Thyroid gland (tissue), 4 donors: ENCODE measurements at regions not wholly inside any gene's neighbourhood (a gene's known extent, or its start where the extent isn't known, plus 50 kb on each side); places are given as distances from the start of the nearest gene placed in this dataset.

Experiments used
- POLR2A ChIP-seq, 2 donors: fragments of 450-650 bp; IDR thresholded peaks; one replicate each; pipeline ENCODE4 v1.6.1; 2017; ENCODE audit warnings: antibody characterized with exemption in 2 of 2, mild to moderate bottlenecking in 2 of 2, moderate library complexity in 1 of 2
- TF ChIP-seq, protein P1 (sequence below), 6 experiments: fragments of 200-600 bp in 3 of 6; fragments of 450-650 bp in 3 of 6; sonication (generic) in 3 of 6; IDR thresholded peaks; one replicate each; pipeline ENCODE4 v1.5.1; 2016 to 2019; ENCODE audit warnings: antibody characterized with exemption in 6 of 6, mild to moderate bottlenecking in 2 of 6, inconsistent platforms in 1 of 6, moderate library complexity in 1 of 6

GRCh38 chr9:73896061-73896460 is 601.1 kb upstream of the RORB start:
- TF ChIP-seq POLR2A (IDR thresholded peaks at IDR 0.05) = no peak
- TF ChIP-seq, protein P1, sequence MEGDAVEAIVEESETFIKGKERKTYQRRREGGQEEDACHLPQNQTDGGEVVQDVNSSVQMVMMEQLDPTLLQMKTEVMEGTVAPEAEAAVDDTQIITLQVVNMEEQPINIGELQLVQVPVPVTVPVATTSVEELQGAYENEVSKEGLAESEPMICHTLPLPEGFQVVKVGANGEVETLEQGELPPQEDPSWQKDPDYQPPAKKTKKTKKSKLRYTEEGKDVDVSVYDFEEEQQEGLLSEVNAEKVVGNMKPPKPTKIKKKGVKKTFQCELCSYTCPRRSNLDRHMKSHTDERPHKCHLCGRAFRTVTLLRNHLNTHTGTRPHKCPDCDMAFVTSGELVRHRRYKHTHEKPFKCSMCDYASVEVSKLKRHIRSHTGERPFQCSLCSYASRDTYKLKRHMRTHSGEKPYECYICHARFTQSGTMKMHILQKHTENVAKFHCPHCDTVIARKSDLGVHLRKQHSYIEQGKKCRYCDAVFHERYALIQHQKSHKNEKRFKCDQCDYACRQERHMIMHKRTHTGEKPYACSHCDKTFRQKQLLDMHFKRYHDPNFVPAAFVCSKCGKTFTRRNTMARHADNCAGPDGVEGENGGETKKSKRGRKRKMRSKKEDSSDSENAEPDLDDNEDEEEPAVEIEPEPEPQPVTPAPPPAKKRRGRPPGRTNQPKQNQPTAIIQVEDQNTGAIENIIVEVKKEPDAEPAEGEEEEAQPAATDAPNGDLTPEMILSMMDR (IDR thresholded peaks at IDR 0.05) = no peak
